ENCODE measurements at regions not wholly inside any gene's neighbourhood (a gene's known extent, or its start where the extent isn't known, plus 50 kb on each side); places are given as distances from the start of the nearest gene placed in this dataset.

DNA sequence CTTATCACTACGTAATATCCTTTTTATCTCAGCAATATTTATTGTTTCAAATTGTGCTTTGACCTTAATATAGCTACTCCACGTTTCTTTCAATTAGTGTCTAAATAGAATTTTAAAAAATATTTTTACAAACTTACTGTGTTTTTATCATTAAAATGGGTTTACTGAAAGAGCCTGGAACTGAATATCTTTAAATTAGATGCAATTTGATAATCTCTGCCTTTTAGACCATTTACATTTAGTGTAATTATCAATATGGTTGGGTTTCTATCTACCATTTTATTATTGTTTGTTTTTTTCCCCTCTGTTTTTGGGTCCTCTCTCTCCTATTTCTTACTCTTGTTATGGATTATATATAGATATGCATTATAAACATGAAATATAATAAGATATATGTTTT is 327.8 kb downstream of the IRX2 start:
- POLR2A ChIA-PET: no interaction called here
- DNase-seq (ENCODE audit: low read depth): no peak
- no peaks in the 10 kb centered on the region for H3K27me3 ChIP-seq (ENCODE audit: control insufficient read depth, insufficient read depth, low read length)
- H3K36me3 ChIP-seq (ENCODE audit: control insufficient read depth, insufficient read depth, low read length): no peaks in the 10 kb centered on the region
- H3K4me3 ChIP-seq (ENCODE audit: low read depth, low read length): no peak overlapping the region
- TF ChIP-seq, protein P1, sequence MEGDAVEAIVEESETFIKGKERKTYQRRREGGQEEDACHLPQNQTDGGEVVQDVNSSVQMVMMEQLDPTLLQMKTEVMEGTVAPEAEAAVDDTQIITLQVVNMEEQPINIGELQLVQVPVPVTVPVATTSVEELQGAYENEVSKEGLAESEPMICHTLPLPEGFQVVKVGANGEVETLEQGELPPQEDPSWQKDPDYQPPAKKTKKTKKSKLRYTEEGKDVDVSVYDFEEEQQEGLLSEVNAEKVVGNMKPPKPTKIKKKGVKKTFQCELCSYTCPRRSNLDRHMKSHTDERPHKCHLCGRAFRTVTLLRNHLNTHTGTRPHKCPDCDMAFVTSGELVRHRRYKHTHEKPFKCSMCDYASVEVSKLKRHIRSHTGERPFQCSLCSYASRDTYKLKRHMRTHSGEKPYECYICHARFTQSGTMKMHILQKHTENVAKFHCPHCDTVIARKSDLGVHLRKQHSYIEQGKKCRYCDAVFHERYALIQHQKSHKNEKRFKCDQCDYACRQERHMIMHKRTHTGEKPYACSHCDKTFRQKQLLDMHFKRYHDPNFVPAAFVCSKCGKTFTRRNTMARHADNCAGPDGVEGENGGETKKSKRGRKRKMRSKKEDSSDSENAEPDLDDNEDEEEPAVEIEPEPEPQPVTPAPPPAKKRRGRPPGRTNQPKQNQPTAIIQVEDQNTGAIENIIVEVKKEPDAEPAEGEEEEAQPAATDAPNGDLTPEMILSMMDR (IDR thresholded peaks at IDR 0.05; ENCODE audit: insufficient read depth, low read depth, low read length): no peak
- CTCF ChIA-PET: no interaction called here

DNA sequence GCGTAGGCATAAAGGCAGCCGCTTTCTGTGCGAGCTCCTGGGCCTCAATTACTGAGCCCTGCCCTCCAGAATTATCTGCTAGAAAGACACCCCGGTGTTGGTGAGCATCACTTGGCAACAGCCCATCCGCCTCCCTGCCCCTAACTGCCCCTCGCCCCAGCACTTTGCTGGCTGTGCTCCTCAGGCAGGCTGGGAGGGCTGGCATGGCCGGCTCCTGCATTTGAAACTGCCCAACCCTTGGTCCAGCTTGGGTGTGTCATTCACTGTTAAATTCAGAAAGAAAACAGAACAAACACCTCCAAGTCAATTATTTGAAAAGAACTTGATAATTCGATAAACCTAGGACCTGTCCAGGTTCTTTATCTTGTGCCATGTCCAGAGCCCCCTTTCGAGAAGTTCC is 334.2 kb downstream of the IRX2 start:
- no peak overlapping the region for H3K4me3 ChIP-seq (ENCODE audit: low read depth, low read length)
- POLR2A ChIA-PET: no interaction called here
- TF ChIP-seq, protein P1 (IDR thresholded peaks at IDR 0.05; ENCODE audit: insufficient read depth, low read depth, low read length): no peak
- H3K36me3 ChIP-seq (ENCODE audit: control insufficient read depth, insufficient read depth, low read length): no peaks in the 10 kb centered on the region
- CTCF ChIA-PET: no interaction called here
- DNase-seq (ENCODE audit: low read depth): no peak
- H3K27me3 ChIP-seq (ENCODE audit: control insufficient read depth, insufficient read depth, low read length): no peaks in the 10 kb centered on the region

DNA sequence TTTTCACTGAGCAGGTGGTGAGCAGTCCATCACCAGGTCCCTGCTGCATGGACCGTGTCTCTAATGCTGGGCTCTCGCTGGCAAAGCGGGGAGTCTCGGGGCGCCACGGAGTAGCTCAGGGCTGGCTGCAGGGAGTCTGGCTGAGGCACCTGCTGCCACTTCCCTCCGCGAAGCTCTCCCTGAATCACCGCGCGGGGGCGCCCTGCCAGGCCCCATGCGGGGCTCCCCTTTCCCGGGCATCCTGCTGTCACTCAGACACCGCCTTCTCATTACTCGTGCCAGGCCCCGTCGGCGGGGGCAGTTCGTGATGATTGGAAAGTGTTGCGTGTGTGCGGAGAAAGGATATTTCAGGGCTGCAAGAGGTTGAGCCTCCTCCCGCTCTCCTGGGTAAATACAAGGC is 335.8 kb downstream of the IRX2 start:
- CTCF ChIA-PET: no interaction called here
- DNase-seq (ENCODE audit: low read depth): no peak
- Histone ChIP-seq H3K4me3 (ENCODE audit: low read depth, low read length) (no peak overlapping the region), H3K27me3 (ENCODE audit: control insufficient read depth, insufficient read depth, low read length) (no peaks in the 10 kb centered on the region), H3K36me3 (ENCODE audit: control insufficient read depth, insufficient read depth, low read length) (no peaks in the 10 kb centered on the region)
- POLR2A ChIA-PET: no interaction called here
- TF ChIP-seq, protein P1 (IDR thresholded peaks at IDR 0.05; ENCODE audit: insufficient read depth, low read depth, low read length): no peak

DNA sequence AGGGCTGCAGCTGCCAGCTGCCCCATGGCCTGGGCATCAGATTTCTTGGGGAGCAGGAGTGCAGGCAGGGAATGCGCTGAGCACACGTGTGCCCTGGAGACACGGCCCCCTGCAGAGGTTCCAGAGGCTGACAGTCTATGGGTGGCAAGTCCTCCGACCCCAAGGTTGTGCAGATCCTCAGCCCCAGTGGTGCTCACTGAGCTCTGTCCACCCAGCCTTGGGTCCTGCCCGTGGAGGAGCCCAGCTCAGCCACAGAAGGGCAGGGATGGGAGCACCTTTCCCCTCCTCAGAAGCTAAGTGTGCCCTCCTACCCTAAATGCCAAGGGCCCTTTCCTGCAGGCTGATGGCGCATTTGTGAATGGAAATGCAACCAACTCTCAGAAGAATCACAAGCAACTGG is 341.0 kb downstream of the IRX2 start:
- H3K27me3 ChIP-seq (ENCODE audit: control insufficient read depth, insufficient read depth, low read length): no peaks in the 10 kb centered on the region
- CTCF ChIA-PET: no interaction called here

DNA sequence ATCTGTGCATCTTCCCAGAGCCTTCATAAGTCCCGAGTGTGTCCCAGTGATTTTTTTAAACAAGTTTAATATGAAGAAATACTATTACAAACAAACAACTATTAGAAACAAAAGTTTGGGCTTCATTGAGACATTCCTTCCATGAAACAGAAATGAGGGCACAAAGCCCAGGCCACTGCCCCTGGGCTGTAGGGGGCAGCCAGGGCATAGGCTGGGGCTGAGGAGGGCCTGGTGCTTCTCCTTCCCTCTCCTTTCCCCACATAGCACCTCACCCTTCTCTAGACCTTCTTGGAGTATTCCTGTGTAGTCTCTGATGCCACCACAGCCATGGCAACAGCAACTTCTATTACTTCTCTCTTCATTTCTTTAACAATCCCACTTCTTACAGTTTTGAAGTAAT is 348.2 kb downstream of the IRX2 start:
- no peak for DNase-seq (ENCODE audit: low read depth)
- ChIA-PET CTCF (no interaction called here), POLR2A (no interaction called here)
- TF ChIP-seq, protein P1 (IDR thresholded peaks at IDR 0.05; ENCODE audit: insufficient read depth, low read depth, low read length): no peak
- H3K27me3 ChIP-seq (ENCODE audit: control insufficient read depth, insufficient read depth, low read length): no peaks in the 10 kb centered on the region
- no peaks in the 10 kb centered on the region for H3K36me3 ChIP-seq (ENCODE audit: control insufficient read depth, insufficient read depth, low read length)
- H3K4me3 ChIP-seq (ENCODE audit: low read depth, low read length): no peak overlapping the region

More for the DNA sequence above, 341.0 kb downstream of the IRX2 start:
- DNase-seq (ENCODE audit: low read depth): no peak
- no peak overlapping the region for H3K4me3 ChIP-seq (ENCODE audit: low read depth, low read length)
- TF ChIP-seq, protein P1 (IDR thresholded peaks at IDR 0.05; ENCODE audit: insufficient read depth, low read depth, low read length): no peak
- POLR2A ChIA-PET: no interaction called here
- H3K36me3 ChIP-seq (ENCODE audit: control insufficient read depth, insufficient read depth, low read length): no peaks in the 10 kb centered on the region

Data from BJ (cell line).